ENCODE measurements at regions not wholly inside any gene's neighbourhood (a gene's known extent, or its start where the extent isn't known, plus 50 kb on each side); places are given as distances from the start of the nearest gene placed in this dataset.

DNA sequence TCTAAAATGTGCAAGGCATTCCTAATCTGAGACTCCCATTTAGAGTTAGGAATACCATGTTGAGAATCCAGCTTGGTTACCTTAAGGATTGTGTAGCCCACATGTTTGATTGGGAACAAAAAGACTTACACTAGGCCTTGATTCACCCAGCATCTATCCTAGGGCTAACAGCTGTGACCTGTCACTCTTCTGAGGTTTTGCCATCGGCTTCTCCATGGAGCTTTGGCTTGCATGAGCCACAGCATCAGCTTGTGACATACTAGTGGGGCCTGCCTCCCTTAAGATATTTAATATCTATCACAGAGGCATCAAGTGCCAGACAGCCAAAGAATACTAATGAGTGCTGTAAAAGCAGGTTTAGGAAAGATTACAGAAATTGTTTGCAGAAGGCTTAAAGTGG is 241.3 kb upstream of the UBE2E3 start:
- Histone ChIP-seq H3K9ac (ENCODE audit: low read depth, low read length) (no peak overlapping the region), H2BK5ac (ENCODE audit: low read depth, low read length, poor library complexity, severe bottlenecking) (no peak overlapping the region), H2AK5ac (ENCODE audit: low read depth, low read length) (no peak overlapping the region), H3K14ac (replicated peaks; ENCODE audit: low read depth, low read length) (no peak overlapping the region), H3K4me2 (ENCODE audit: low read depth, low read length) (no peak overlapping the region), H2AFZ (replicated peaks; ENCODE audit: low read length, poor library complexity) (no peak overlapping the region), H2BK15ac (ENCODE audit: low read depth, low read length) (no peak overlapping the region), H2BK20ac (ENCODE audit: low read depth, low read length) (no peak overlapping the region), H4K91ac (ENCODE audit: insufficient read depth, low read depth, low read length) (no peak overlapping the region), H3K9me1 (ENCODE audit: insufficient read depth, low read length) (no peaks in the 10 kb centered on the region; the same call in 1 of the 2 replicates), H3K9me3 (ENCODE audit: control insufficient read depth, insufficient read depth, low read length) (no peaks in the 10 kb centered on the region), H3K36me3 (ENCODE audit: control insufficient read depth, insufficient read depth, low read length) (no peaks in the 10 kb centered on the region), H4K5ac (ENCODE audit: low read depth, low read length) (no peak overlapping the region), H2AK9ac (replicated peaks; ENCODE audit: low read depth, low read length, poor library complexity) (no peak overlapping the region), H3K79me1 (ENCODE audit: low read depth in 1 of 2, low read length in 2 of 2) (no peaks in the 10 kb centered on the region), H3K4ac (ENCODE audit: low read depth, low read length) (no peak overlapping the region), H3K27ac (ENCODE audit: insufficient read depth, low read length) (no peak overlapping the region), H3K18ac (ENCODE audit: low read depth, low read length) (no peak overlapping the region), H2BK120ac (ENCODE audit: low read depth, low read length) (no peak overlapping the region), H3K4me3 (ENCODE audit: insufficient read depth, low read depth, low read length) (no peak overlapping the region), H4K8ac (ENCODE audit: low read depth in 2 of 2, low read length in 2 of 2) (no peak overlapping the region), H3K4me1 (ENCODE audit: control insufficient read depth, insufficient read depth, low read length) (no peaks in the 10 kb centered on the region), H3K27me3 (ENCODE audit: control insufficient read depth, insufficient read depth, low read length) (no peaks in the 10 kb centered on the region), H3K23ac (ENCODE audit: low read depth, low read length) (no peak overlapping the region), H3K56ac (ENCODE audit: extremely low read depth, insufficient read depth, low read length) (no peak overlapping the region), H4K20me1 (ENCODE audit: insufficient read depth, low read length) (no peaks in the 10 kb centered on the region)
- in situ Hi-C loops (cut with MboI; ENCODE audit: low sequenced_read_pairs) (no loop called here), intact Hi-C loops (cut with micrococcal nuclease) (no loop called here), dilution Hi-C loops (cut with HindIII; ENCODE audit: low sequenced_read_pairs, unreplicated experiment) (no loop called here)
- TF ChIP-seq POLR2A (IDR thresholded peaks at IDR 0.05; ENCODE audit: low read depth, low read length) (no peak), MXI1 (IDR thresholded peaks at IDR 0.05; ENCODE audit: borderline replicate concordance, low read depth, low read length) (no peak), NFE2L2 (IDR thresholded peaks at IDR 0.05; ENCODE audit: low read depth, low read length) (no peak), MAZ (IDR thresholded peaks at IDR 0.05; ENCODE audit: borderline replicate concordance, low read depth, low read length) (no peak), RFX5 (IDR thresholded peaks at IDR 0.05; ENCODE audit: low read depth, low read length) (no peak), FOS (IDR thresholded peaks at IDR 0.05; ENCODE audit: low read depth, low read length) (no peak), MAFK (IDR thresholded peaks at IDR 0.05; ENCODE audit: low read depth, low read length) (no peak), SMC3 (IDR thresholded peaks at IDR 0.05; ENCODE audit: low read depth, low read length) (no peak), CEBPB (IDR thresholded peaks at IDR 0.05; ENCODE audit: low read depth, low read length) (no peak), BHLHE40 (IDR thresholded peaks at IDR 0.05; ENCODE audit: low read depth, low read length) (no peak), RCOR1 (IDR thresholded peaks at IDR 0.05; ENCODE audit: insufficient replicate concordance, low read length) (no peak), CHD1 (IDR thresholded peaks at IDR 0.05; ENCODE audit: low read depth, low read length) (no peak), RAD21 (IDR thresholded peaks at IDR 0.05; ENCODE audit: low read length) (no peak)
- TF ChIP-seq, protein P1, sequence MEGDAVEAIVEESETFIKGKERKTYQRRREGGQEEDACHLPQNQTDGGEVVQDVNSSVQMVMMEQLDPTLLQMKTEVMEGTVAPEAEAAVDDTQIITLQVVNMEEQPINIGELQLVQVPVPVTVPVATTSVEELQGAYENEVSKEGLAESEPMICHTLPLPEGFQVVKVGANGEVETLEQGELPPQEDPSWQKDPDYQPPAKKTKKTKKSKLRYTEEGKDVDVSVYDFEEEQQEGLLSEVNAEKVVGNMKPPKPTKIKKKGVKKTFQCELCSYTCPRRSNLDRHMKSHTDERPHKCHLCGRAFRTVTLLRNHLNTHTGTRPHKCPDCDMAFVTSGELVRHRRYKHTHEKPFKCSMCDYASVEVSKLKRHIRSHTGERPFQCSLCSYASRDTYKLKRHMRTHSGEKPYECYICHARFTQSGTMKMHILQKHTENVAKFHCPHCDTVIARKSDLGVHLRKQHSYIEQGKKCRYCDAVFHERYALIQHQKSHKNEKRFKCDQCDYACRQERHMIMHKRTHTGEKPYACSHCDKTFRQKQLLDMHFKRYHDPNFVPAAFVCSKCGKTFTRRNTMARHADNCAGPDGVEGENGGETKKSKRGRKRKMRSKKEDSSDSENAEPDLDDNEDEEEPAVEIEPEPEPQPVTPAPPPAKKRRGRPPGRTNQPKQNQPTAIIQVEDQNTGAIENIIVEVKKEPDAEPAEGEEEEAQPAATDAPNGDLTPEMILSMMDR (conservative IDR thresholded peaks at IDR 0.05; ENCODE audit: low read depth, low read length): no peak
- TF ChIP-seq, protein P2, sequence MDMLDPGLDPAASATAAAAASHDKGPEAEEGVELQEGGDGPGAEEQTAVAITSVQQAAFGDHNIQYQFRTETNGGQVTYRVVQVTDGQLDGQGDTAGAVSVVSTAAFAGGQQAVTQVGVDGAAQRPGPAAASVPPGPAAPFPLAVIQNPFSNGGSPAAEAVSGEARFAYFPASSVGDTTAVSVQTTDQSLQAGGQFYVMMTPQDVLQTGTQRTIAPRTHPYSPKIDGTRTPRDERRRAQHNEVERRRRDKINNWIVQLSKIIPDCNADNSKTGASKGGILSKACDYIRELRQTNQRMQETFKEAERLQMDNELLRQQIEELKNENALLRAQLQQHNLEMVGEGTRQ (IDR thresholded peaks at IDR 0.05; ENCODE audit: low read depth, low read length): no peak
- TF ChIP-seq, protein P3, sequence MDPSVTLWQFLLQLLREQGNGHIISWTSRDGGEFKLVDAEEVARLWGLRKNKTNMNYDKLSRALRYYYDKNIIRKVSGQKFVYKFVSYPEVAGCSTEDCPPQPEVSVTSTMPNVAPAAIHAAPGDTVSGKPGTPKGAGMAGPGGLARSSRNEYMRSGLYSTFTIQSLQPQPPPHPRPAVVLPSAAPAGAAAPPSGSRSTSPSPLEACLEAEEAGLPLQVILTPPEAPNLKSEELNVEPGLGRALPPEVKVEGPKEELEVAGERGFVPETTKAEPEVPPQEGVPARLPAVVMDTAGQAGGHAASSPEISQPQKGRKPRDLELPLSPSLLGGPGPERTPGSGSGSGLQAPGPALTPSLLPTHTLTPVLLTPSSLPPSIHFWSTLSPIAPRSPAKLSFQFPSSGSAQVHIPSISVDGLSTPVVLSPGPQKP (IDR thresholded peaks at IDR 0.05; ENCODE audit: borderline replicate concordance, low read depth, low read length): no peak
- POLR2A ChIA-PET (ENCODE audit: unreplicated experiment): no interaction called here
- DNase-seq (no peak), ATAC-seq (ENCODE audit: low read depth) (no peak)
- CTCF ChIA-PET: interaction anchor here (0.6 kb wide), 1 partner anchor 846 kb away, joined by 5 read pairs; no protein-coding TSS in a partner anchor
- BruUV-seq (replicated peaks): no TSS peak
- no CpG with 5 or more reads among the region's 1 CpG for WGBS, 2 experiments (ENCODE audit: extremely low coverage in 2 of 2, insufficient read length in 1 of 2)
